B cell (primary cell): ENCODE measurements at regions not wholly inside any gene's neighbourhood (a gene's known extent, or its start where the extent isn't known, plus 50 kb on each side); places are given as distances from the start of the nearest gene placed in this dataset.
A peak's percentile ranks its signal among the peaks of the same experiment; 100 is the strongest.

Source experiments
- ATAC-seq: fragments of 200-7000 bp; cut with Tn5 transposase; one replicate; pipeline ENCODE4 v1.10.0; 2021; ENCODE audit warnings: low read depth, mild to moderate bottlenecking, moderate number of reproducible peaks, moderate library complexity
- CTCF ChIA-PET: fragments of 350-600 bp; sonication (Branson Sonifier 250); formaldehyde crosslinking; loops from one replicate; lab custom pipeline; 2021; ENCODE audit warnings: antibody characterized with exemption, inconsistent platforms; lab: Charles Lee
- POLR2A ChIA-PET: fragments of 350-600 bp; sonication (Branson Sonifier 250); formaldehyde crosslinking; loops from one replicate; lab custom pipeline; 2021; ENCODE audit warnings: antibody characterized with exemption; lab: Charles Lee
- DNase-seq: peaks from one replicate; pipeline ENCODE4 v3.0.0; 2013
- H2AFZ ChIP-seq: 2 replicates; pipeline ENCODE4 v1.6.1; 2012; ENCODE audit warnings: mild to moderate bottlenecking, low read depth, low read length; ENCODE audit not compliant: insufficient read depth, poor library complexity, severe bottlenecking
- H3K27ac ChIP-seq, 2 donors: 1 replicate in 1 of 2; 2 replicates in 1 of 2; pipeline ENCODE4 v1.5.1; 2012 to 2013; ENCODE audit warnings: low read length in 2 of 2, mild to moderate bottlenecking in 2 of 2, moderate library complexity in 1 of 2
- H3K27me3 ChIP-seq, 4 experiments: fragments of 200-600 bp in 1 of 4; sonication (generic) in 1 of 4; replicated peaks in 1 of 4; 1 replicate in 2 of 4; 2 replicates in 2 of 4; pipeline versions ENCODE4 v1.6.1 to v1.7.0; 2013 to 2016; ENCODE audit warnings: low read length in 3 of 4, mild to moderate bottlenecking in 2 of 4, mixed read lengths in 1 of 4, moderate library complexity in 1 of 4; ENCODE audit not compliant: insufficient read depth in 4 of 4, control insufficient read depth in 3 of 4; ENCODE audit errors: control extremely low read depth in 1 of 4
- H3K36me3 ChIP-seq, 2 experiments: replicated peaks in 1 of 2; 1 replicate in 1 of 2; 2 replicates in 1 of 2; pipeline versions ENCODE4 v1.6.1 to v1.7.1; 2013; ENCODE audit warnings: low read length in 1 of 2; ENCODE audit not compliant: insufficient read depth in 2 of 2, control insufficient read depth in 1 of 2; ENCODE audit errors: control extremely low read depth in 1 of 2, extremely low read depth in 1 of 2
- H3K4me1 ChIP-seq, 2 donors: fragments of 200-600 bp in 1 of 2; sonication (generic) in 1 of 2; 1 replicate in 1 of 2; 2 replicates in 1 of 2; pipeline versions ENCODE4 v1.5.1 to v1.6.1; 2013 to 2017; ENCODE audit warnings: low read length in 2 of 2; ENCODE audit not compliant: control insufficient read depth in 2 of 2, insufficient read depth in 2 of 2
- H3K4me2 ChIP-seq: replicated peaks from 2 replicates; pipeline ENCODE3; 2012; ENCODE audit warnings: mild to moderate bottlenecking, low read depth, low read length; ENCODE audit not compliant: poor library complexity, severe bottlenecking
- H3K4me3 ChIP-seq, 5 experiments: fragments of 200-600 bp in 1 of 5; sonication (generic) in 1 of 5; 1 replicate in 3 of 5; 2 replicates in 2 of 5; pipeline versions ENCODE4 v1.5.1 to v1.7.0; 2011 to 2016; ENCODE audit warnings: low read length in 4 of 5, mild to moderate bottlenecking in 4 of 5, low read depth in 2 of 5, control low read depth in 1 of 5, moderate library complexity in 1 of 5; ENCODE audit not compliant: insufficient read depth in 1 of 5; ENCODE audit errors: control extremely low read depth in 1 of 5, extremely low read depth in 1 of 5
- H3K79me2 ChIP-seq: fragments of 200-600 bp; sonication (generic); one replicate; pipeline ENCODE4 v1.6.0; 2016; ENCODE audit warnings: low read length; ENCODE audit not compliant: control insufficient read depth, insufficient read depth
- H3K9ac ChIP-seq: fragments of 200-600 bp; sonication (generic); 2 replicates; pipeline ENCODE4 v1.6.1; 2017; ENCODE audit warnings: mild to moderate bottlenecking, low read length, moderate library complexity
- H3K9me3 ChIP-seq, 3 donors: one replicate each; pipeline versions ENCODE4 v1.6.1 to v1.7.1; 2013; ENCODE audit warnings: low read length in 2 of 3; ENCODE audit not compliant: control insufficient read depth in 2 of 3, insufficient read depth in 1 of 3; ENCODE audit errors: control extremely low read depth in 1 of 3
- H4K20me1 ChIP-seq: 2 replicates; pipeline ENCODE4 v1.6.0; 2012; ENCODE audit warnings: mild to moderate bottlenecking, low read length; ENCODE audit not compliant: insufficient read depth, control insufficient read depth, poor library complexity, severe bottlenecking
- H3K27ac Mint-ChIP-seq: one replicate; pipeline ENCODE4 v1.8.0; 2021; ENCODE audit warnings: mixed read lengths
- H3K27me3 Mint-ChIP-seq: one replicate; pipeline ENCODE4 v1.8.0; 2021; ENCODE audit warnings: mixed read lengths
- H3K4me1 Mint-ChIP-seq: one replicate; pipeline ENCODE4 v1.8.0; 2021; ENCODE audit warnings: mixed read lengths
- H3K4me3 Mint-ChIP-seq: one replicate; pipeline ENCODE4 v1.8.0; 2021; ENCODE audit warnings: mixed read lengths
- H3K9me3 Mint-ChIP-seq: one replicate; pipeline ENCODE4 v1.8.0; 2022; ENCODE audit warnings: mixed read lengths; ENCODE audit not compliant: insufficient read depth
- CTCF ChIP-seq: fragments of 200-600 bp; IDR thresholded peaks from one replicate; pipeline ENCODE4 v1.8.0; 2022; ENCODE audit warnings: antibody characterized with exemption, mild to moderate bottlenecking
- EZH2 ChIP-seq: IDR thresholded peaks from 2 replicates; pipeline ENCODE4 v1.6.1; 2012; ENCODE audit warnings: borderline replicate concordance, low read depth, mild to moderate bottlenecking, moderate library complexity, low read length; ENCODE audit not compliant: insufficient read depth, poor library complexity, severe bottlenecking
- WGBS: methylation state at CpG from one replicate; pipeline ENCODE4 v1.1.5; 2013; ENCODE audit warnings: missing lambda C conversion rate; ENCODE audit not compliant: insufficient coverage; 5-methylcytosine and 5-hydroxymethylcytosine counted together
- intact Hi-C: fragments of 100-400 bp; cut with micrococcal nuclease; formaldehyde crosslinking; loops from one replicate; pipeline ENCODE4 v1.10.0; 2022

GRCh38 chrY:15418613-15419012 is 894.3 kb downstream of the NLGN4Y start:
- Histone ChIP-seq H2AFZ (no peak overlapping the region), H3K36me3 (no peaks in the 10 kb centered on the region), H3K9me3 (no peaks in the 10 kb centered on the region), H3K79me2 (no peaks in the 10 kb centered on the region), H3K27ac (no peak overlapping the region), H4K20me1 (no peaks in the 10 kb centered on the region), H3K27me3 (no peaks in the 10 kb centered on the region), H3K4me3 (no peak overlapping the region), H3K4me2 (no peak overlapping the region), H3K4me1 (no peaks in the 10 kb centered on the region), H3K9ac (no peak overlapping the region)
- Mint-ChIP-seq H3K27me3 (no peaks in the 10 kb centered on the region), H3K9me3 (no peaks in the 10 kb centered on the region), H3K4me3 (no peak overlapping the region), H3K4me1 (peaks cover under 1% of the 10 kb centered on the region), H3K27ac (no peak overlapping the region)
- ChIA-PET CTCF (no interaction called here), POLR2A (no interaction called here)
- DNase-seq: no peak
- TF ChIP-seq CTCF (no peak), EZH2 (no peak)
- ATAC-seq: no peak
- intact Hi-C loops: no loop called here

DNA sequence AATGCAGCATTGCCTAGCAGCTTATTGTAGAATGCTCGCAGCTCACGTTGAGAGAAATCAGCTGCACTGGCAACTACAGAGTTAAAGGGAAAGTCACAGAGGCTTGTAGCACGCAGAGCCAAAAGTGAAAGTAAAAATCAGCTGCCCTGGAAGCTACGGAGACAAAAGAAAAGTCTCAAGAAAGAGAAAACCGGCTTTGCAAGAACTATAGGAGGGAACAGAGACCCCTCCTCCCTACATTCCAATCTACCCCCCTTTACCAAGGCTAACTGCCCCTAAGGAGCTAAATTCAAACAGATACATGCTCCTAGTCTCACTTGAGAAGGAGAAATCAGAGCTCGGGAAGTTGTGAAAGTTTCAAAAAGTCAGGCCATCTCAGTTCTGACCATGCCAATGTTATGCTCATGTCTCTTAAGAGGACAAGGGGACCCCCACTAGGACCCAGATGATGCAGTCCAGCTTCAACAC is 900.4 kb downstream of the NLGN4Y start:
- Histone ChIP-seq H3K4me3 (peak overlapping the region in 2 of 5 experiments; percentile 15 to 38), H3K9ac (no peak overlapping the region), H3K4me1 (peaks cover 0 to 13% of the 10 kb centered on the region in 2 donors), H3K27me3 (no peaks in the 10 kb centered on the region), H3K4me2 (no peak overlapping the region), H3K79me2 (no peaks in the 10 kb centered on the region), H2AFZ (no peak overlapping the region), H3K9me3 (no peaks in the 10 kb centered on the region), H3K36me3 (no peaks in the 10 kb centered on the region), H3K27ac (peak overlapping the region in 1 of 2 donors; percentile 51), H4K20me1 (no peaks in the 10 kb centered on the region)
- ATAC-seq: peak; percentile 17
- Mint-ChIP-seq H3K4me1 (peaks cover 19% of the 10 kb centered on the region), H3K9me3 (peaks cover 9% of the 10 kb centered on the region), H3K27me3 (no peaks in the 10 kb centered on the region), H3K27ac (peak overlapping the region; percentile 76), H3K4me3 (peak overlapping the region; percentile 87)
- TF ChIP-seq EZH2 (no peak), CTCF (no peak)
- intact Hi-C loops: no loop called here
- CTCF ChIA-PET: no interaction called here
- 20% methylated on average over 1 of the region's 6 CpGs for WGBS
- POLR2A ChIA-PET: no interaction called here
- peak; percentile 27 for DNase-seq
